GM12874 (cell line): ENCODE measurements at regions not wholly inside any gene's neighbourhood (a gene's known extent, or its start where the extent isn't known, plus 50 kb on each side); places are given as distances from the start of the nearest gene placed in this dataset.

Experiments
- TF ChIP-seq, protein P1 (sequence below): IDR thresholded peaks from 2 replicates; pipeline ENCODE4 v1.5.1; 2011; ENCODE audit warnings: low read depth, mild to moderate bottlenecking, control low read depth, low read length, moderate library complexity; ENCODE audit not compliant: insufficient read depth

DNA sequence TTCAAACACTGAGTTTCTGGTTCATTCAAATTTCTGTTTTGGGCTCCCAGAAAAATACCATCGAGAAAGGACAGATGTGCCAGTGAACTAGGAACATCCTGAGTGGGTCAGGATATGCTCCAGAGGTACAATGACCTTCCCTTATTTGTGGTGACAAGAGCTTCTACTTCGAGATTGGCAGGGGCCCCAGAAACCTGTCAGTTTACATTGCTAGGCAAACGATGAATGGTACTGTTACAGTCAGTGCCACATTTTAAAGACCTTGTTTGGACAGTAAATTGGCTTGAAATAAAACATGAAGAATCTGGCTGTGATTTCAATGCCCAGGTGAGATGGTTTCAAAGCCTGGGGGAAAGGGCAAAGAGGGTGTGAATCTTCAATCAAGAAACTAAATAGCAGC is 454.5 kb upstream of the ID4 start:
- TF ChIP-seq, protein P1, sequence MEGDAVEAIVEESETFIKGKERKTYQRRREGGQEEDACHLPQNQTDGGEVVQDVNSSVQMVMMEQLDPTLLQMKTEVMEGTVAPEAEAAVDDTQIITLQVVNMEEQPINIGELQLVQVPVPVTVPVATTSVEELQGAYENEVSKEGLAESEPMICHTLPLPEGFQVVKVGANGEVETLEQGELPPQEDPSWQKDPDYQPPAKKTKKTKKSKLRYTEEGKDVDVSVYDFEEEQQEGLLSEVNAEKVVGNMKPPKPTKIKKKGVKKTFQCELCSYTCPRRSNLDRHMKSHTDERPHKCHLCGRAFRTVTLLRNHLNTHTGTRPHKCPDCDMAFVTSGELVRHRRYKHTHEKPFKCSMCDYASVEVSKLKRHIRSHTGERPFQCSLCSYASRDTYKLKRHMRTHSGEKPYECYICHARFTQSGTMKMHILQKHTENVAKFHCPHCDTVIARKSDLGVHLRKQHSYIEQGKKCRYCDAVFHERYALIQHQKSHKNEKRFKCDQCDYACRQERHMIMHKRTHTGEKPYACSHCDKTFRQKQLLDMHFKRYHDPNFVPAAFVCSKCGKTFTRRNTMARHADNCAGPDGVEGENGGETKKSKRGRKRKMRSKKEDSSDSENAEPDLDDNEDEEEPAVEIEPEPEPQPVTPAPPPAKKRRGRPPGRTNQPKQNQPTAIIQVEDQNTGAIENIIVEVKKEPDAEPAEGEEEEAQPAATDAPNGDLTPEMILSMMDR, result no peak

DNA sequence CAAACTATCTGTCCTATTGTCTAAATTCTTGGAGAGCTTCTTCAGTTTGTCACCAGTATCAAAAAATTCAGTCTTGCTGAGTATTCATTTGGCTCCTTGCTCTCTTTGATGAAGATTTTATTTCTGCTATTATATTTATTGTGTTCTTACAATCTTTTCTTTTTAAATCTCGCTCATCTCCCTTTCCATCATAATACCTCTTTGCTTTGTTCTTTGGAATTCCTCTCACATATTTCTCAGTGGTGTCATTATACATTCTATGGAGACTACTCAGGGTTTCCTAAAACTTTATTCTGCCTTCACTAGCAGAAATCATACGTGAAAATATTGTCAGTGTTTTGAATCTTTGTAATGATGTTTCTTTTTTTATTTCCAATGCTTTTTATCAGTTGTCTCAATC is 445.2 kb upstream of the ID4 start:
- TF ChIP-seq, protein P1, result no peak

DNA sequence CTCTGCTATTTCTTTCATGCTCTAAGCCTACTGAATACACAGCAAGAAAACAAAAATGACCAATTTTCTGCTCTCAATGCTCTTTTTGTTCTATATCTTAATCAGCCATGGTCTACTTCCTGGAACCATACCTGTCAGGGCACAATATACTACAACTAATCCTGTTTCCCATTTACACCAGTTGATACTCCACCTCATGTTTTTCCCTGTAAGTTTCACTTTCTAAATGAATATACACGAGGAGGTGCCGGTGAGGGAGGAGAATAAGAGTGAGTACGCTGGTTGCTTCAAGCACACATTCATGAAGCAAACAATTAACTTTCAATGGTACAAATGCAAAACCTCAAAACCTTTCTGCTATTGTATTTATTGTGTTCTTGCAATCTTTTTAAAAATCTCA is 443.1 kb upstream of the ID4 start:
- TF ChIP-seq, protein P1, result no peak

DNA sequence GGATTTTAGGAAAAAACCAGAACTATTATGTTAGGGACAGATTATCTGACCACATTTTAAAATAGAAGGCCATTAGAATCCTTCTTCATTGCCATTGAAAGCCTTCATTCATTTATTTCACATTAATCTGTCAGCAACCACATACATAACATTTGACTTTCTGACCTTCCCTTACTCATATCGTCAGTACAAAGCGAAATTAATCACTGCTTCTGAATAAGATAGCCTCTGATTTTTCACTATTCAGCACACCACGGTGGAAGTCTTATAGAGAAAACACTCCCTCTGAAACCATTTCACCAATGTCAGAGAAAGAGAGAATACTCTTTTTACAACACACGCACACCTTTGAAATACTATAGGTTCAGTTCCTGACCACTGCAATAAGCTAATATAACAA is 442.5 kb upstream of the ID4 start:
- TF ChIP-seq, protein P1, result no peak

DNA sequence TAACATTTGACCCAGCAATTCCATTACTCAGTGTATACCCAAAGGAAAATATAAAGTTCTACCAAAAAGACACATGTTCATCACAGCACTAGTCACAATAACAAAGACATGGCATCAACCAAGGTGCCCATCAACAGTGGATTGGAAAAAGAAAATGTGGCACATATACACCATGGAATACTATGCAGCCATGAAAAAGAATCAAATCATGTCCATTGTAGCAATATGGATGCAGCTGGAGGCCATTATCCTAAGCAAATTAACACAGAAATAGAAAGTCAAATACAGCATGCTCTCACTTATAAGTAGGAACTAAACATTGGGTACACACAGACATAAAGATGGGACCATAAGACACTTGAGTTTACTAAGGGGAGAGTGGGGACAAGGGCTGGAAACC is 441.9 kb upstream of the ID4 start:
- TF ChIP-seq, protein P1, result no peak

DNA sequence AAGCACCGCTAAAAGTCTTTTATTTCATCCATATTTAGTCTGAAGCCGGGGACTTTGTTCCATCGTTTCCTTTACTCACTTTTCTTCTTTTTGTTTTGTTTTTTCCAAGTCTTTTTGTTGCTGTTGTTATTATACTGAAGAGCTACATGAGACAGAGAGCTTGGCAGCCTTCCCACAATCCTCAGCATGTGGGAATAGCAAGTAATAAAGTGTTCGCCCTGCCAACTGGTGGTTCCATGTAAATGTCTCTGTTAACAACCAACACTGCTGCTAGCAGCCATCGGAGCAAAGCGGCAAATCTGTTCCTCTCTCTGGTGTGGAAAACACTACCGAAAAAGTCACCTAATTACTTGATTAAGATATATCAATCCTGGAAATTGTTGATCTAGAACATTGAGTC is 437.8 kb upstream of the ID4 start:
- TF ChIP-seq, protein P1, result no peak

DNA sequence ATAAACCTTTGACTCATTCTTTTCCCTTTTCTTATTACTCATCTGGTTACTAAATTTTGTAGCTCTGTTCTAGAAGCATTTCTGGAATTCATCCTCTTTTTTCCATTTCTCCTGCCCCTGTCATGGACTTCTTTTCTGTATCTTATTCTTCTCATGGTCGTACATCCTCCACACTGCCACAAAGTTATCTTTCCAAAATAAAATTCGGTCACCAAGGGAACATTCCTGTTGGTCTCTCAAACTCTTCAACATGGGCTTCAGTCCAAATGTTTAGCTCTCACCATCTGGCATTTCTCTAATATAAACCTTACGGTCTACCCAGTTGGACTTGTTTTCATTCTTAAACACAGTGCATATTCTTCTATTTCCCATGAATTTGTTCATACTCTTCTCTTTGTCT is 428.8 kb upstream of the ID4 start:
- TF ChIP-seq, protein P1, result no peak

DNA sequence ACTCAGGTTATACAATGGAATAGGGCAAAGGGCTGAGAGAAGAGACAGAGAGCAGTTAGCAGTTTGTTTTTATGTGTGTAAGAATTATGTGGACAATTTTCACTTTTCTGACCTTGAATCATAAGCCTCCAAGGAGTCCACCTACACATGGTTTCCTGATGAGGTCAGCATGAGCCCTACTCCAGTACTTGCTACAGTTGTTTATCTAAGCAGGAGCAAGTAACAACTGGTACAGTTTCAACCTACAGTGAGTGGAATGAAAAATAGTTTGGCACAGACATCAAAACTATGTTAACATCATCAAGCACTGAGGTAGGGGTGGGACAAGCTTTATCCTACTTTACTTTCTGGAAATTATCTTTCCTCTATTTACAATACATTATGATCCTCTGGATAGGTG is 426.7 kb upstream of the ID4 start:
- TF ChIP-seq, protein P1, result no peak
